Upper lobe of right lung (tissue), 1 donor: ENCODE measurements at regions not wholly inside any gene's neighbourhood (a gene's known extent, or its start where the extent isn't known, plus 50 kb on each side); places are given as distances from the start of the nearest gene placed in this dataset.

ENCODE experiments used
- ATAC-seq: fragments of 200-7000 bp; cut with Tn5 transposase; one replicate; pipeline ENCODE4 v1.9.1; 2020; ENCODE audit warnings: mild to moderate bottlenecking, moderate library complexity
- DNase-seq: peaks from one replicate; pipeline ENCODE4 v3.0.0-alpha.2; 2020
- H3K27ac ChIP-seq: fragments of 200-600 bp; one replicate; pipeline ENCODE4 v1.8.0; 2022
- H3K27me3 ChIP-seq: fragments of 200-600 bp; one replicate; pipeline ENCODE4 v1.8.0; 2022; ENCODE audit warnings: mild to moderate bottlenecking
- H3K36me3 ChIP-seq: fragments of 200-600 bp; one replicate; pipeline ENCODE4 v1.8.0; 2022
- H3K4me1 ChIP-seq: fragments of 200-600 bp; one replicate; pipeline ENCODE4 v1.8.0; 2022
- H3K4me3 ChIP-seq: fragments of 200-600 bp; one replicate; pipeline ENCODE4 v1.8.0; 2022; ENCODE audit warnings: mild to moderate bottlenecking
- H3K9me3 ChIP-seq: fragments of 200-600 bp; one replicate; pipeline ENCODE4 v1.8.0; 2022
- CTCF ChIP-seq: fragments of 200-600 bp; IDR thresholded peaks from one replicate; pipeline ENCODE4 v1.8.0; 2022; ENCODE audit warnings: antibody characterized with exemption
- intact Hi-C: fragments of 100-400 bp; cut with DNase I; formaldehyde crosslinking; loops from one replicate; pipeline ENCODE4 v1.11.0; 2022
- donor health status: DM: no; HTN: yes; CAD: no; lungs with severe emphysema.

- TF ChIP-seq CTCF = no peak
- no peak for ATAC-seq
- Histone ChIP-seq H3K9me3 (no peaks in the 10 kb centered on the region), H3K27ac (no peak overlapping the region), H3K4me1 (no peaks in the 10 kb centered on the region), H3K27me3 (peaks cover 6% of the 10 kb centered on the region), H3K36me3 (no peaks in the 10 kb centered on the region), H3K4me3 (no peak overlapping the region)
- intact Hi-C loops = no loop called here
- no peak for DNase-seq
These were observed 123.6 kb downstream of the TWIST2 start for GRCh38 chr2:238971318-238972145.

GRCh38 chr2:238972146-238972445, 124.2 kb downstream of the TWIST2 start:
- H3K27ac ChIP-seq = no peak overlapping the region
- no peak overlapping the region for H3K4me3 ChIP-seq
- H3K9me3 ChIP-seq = no peaks in the 10 kb centered on the region
- DNase-seq (no peak), ATAC-seq (no peak)
- peaks cover 6% of the 10 kb centered on the region for H3K27me3 ChIP-seq
- no peaks in the 10 kb centered on the region for H3K36me3 ChIP-seq
- H3K4me1 ChIP-seq = no peaks in the 10 kb centered on the region
- no peak for TF ChIP-seq CTCF
- intact Hi-C loops = no loop called here

- no peaks in the 10 kb centered on the region for H3K9me3 ChIP-seq
- no peak overlapping the region for H3K4me3 ChIP-seq
- DNase-seq (no peak), ATAC-seq (no peak)
- intact Hi-C loops = no loop called here
- no peak for TF ChIP-seq CTCF
- H3K36me3 ChIP-seq = no peaks in the 10 kb centered on the region
- H3K27ac ChIP-seq = no peak overlapping the region
- peaks cover 6% of the 10 kb centered on the region for H3K27me3 ChIP-seq
- no peaks in the 10 kb centered on the region for H3K4me1 ChIP-seq
These were observed 125.3 kb downstream of the TWIST2 start for GRCh38 chr2:238973038-238973739.

- intact Hi-C loops = no loop called here
- Histone ChIP-seq H3K27ac (no peak overlapping the region), H3K9me3 (no peaks in the 10 kb centered on the region), H3K27me3 (peaks cover 6% of the 10 kb centered on the region), H3K4me1 (no peaks in the 10 kb centered on the region), H3K4me3 (no peak overlapping the region), H3K36me3 (no peaks in the 10 kb centered on the region)
- TF ChIP-seq CTCF = no peak
- DNase-seq (no peak), ATAC-seq (no peak)
These were observed 126.2 kb downstream of the TWIST2 start for GRCh38 chr2:238974081-238974480.

GRCh38 chr2:238974501-238975166, 126.7 kb downstream of the TWIST2 start:
- H3K9me3 ChIP-seq = no peaks in the 10 kb centered on the region
- H3K27me3 ChIP-seq = peaks cover 6% of the 10 kb centered on the region
- H3K36me3 ChIP-seq = no peaks in the 10 kb centered on the region
- TF ChIP-seq CTCF = peak; percentile 4
- no peak for DNase-seq
- intact Hi-C loops = no loop called here
- H3K4me3 ChIP-seq = no peak overlapping the region
- H3K27ac ChIP-seq = no peak overlapping the region
- no peak for ATAC-seq
- H3K4me1 ChIP-seq = no peaks in the 10 kb centered on the region
